ENCODE measurements at regions not wholly inside any gene's neighbourhood (a gene's known extent, or its start where the extent isn't known, plus 50 kb on each side); places are given as distances from the start of the nearest gene placed in this dataset.

- DNase-seq (ENCODE audit: low read depth in 2 of 3, low spot score in 2 of 3), result no peak
These were observed 432.6 kb downstream of the TNS3 start for GRCh38 chr7:47149208-47149839.

GRCh38 chr7:47148536-47149207, 433.2 kb downstream of the TNS3 start:
- DNase-seq (ENCODE audit: low read depth in 2 of 3, low spot score in 2 of 3), result no peak

- no peak for DNase-seq (ENCODE audit: low read depth in 2 of 3, low spot score in 2 of 3)
These were observed 434.7 kb downstream of the TNS3 start for GRCh38 chr7:47147213-47147631.

- no peak for DNase-seq (ENCODE audit: low read depth in 2 of 3, low spot score in 2 of 3)
These were observed 435.9 kb downstream of the TNS3 start for GRCh38 chr7:47145982-47146381.

GRCh38 chr7:47145186-47145725, 436.7 kb downstream of the TNS3 start:
- no peak for DNase-seq (ENCODE audit: low read depth in 2 of 3, low spot score in 2 of 3)

GRCh38 chr7:47143339-47143738, 438.6 kb downstream of the TNS3 start:
- no peak for DNase-seq (ENCODE audit: low read depth in 2 of 3, low spot score in 2 of 3)

GRCh38 chr7:47142867-47143175, 439.1 kb downstream of the TNS3 start:
- no peak for DNase-seq (ENCODE audit: low read depth in 2 of 3, low spot score in 2 of 3)

GRCh38 chr7:47142169-47142866, 439.6 kb downstream of the TNS3 start:
- no peak for DNase-seq (ENCODE audit: low read depth in 2 of 3, low spot score in 2 of 3)

GRCh38 chr7:47132471-47132870, 449.4 kb downstream of the TNS3 start:
- no peak for DNase-seq (ENCODE audit: low read depth in 2 of 3, low spot score in 2 of 3)

- no peak for DNase-seq (ENCODE audit: low read depth in 2 of 3, low spot score in 2 of 3)
These were observed 453.2 kb downstream of the TNS3 start for GRCh38 chr7:47128700-47129099.

- DNase-seq (ENCODE audit: low read depth in 2 of 3, low spot score in 2 of 3), result no peak
These were observed 456.4 kb downstream of the TNS3 start for GRCh38 chr7:47125529-47125928.

- DNase-seq (ENCODE audit: low read depth in 2 of 3, low spot score in 2 of 3), result no peak
These were observed 462.5 kb downstream of the TNS3 start for GRCh38 chr7:47119261-47119865.

- DNase-seq (ENCODE audit: low read depth in 2 of 3, low spot score in 2 of 3), result no peak
These were observed 477.7 kb downstream of the TNS3 start for GRCh38 chr7:47104206-47104549.

GRCh38 chr7:47103498-47104205, 478.3 kb downstream of the TNS3 start:
- no peak for DNase-seq (ENCODE audit: low read depth in 2 of 3, low spot score in 2 of 3)

- peak in 2 of 3 donors; percentile 10 to 87 for DNase-seq (ENCODE audit: low read depth in 2 of 3, low spot score in 2 of 3)
These were observed 479.5 kb downstream of the TNS3 start for GRCh38 chr7:47102331-47102841.

GRCh38 chr7:47100817-47101435, 481.0 kb downstream of the TNS3 start:
- DNase-seq (ENCODE audit: low read depth in 2 of 3, low spot score in 2 of 3), result peak in 1 of 3 donors; percentile 25

GRCh38 chr7:47100148-47100816, 481.6 kb downstream of the TNS3 start:
- no peak for DNase-seq (ENCODE audit: low read depth in 2 of 3, low spot score in 2 of 3)

- DNase-seq (ENCODE audit: low read depth in 2 of 3, low spot score in 2 of 3), result no peak
These were observed 484.5 kb downstream of the TNS3 start for GRCh38 chr7:47097431-47097830.

- no peak for DNase-seq (ENCODE audit: low read depth in 2 of 3, low spot score in 2 of 3)
These were observed 486.0 kb downstream of the TNS3 start for GRCh38 chr7:47095946-47096345.

GRCh38 chr7:47094462-47094861, 487.4 kb downstream of the TNS3 start:
- DNase-seq (ENCODE audit: low read depth in 2 of 3, low spot score in 2 of 3), result no peak

Measured in hematopoietic multipotent progenitor cell (in vitro differentiated cells).